ENCODE measurements at regions not wholly inside any gene's neighbourhood (a gene's known extent, or its start where the extent isn't known, plus 50 kb on each side); places are given as distances from the start of the nearest gene placed in this dataset.

GRCh38 chr14:73782623-73783022 lies 68.4 kb upstream of the PNMA1 start:
- TF ChIP-seq CTCF (IDR thresholded peaks at IDR 0.05) (no peak), POLR2A (IDR thresholded peaks at IDR 0.05; ENCODE audit: low read depth) (no peak), POLR2AphosphoS5 (IDR thresholded peaks at IDR 0.05) (no peak), EP300 (IDR thresholded peaks at IDR 0.05) (no peak)
